ENCODE measurements at regions not wholly inside any gene's neighbourhood (a gene's known extent, or its start where the extent isn't known, plus 50 kb on each side); places are given as distances from the start of the nearest gene placed in this dataset.

- no peak for TF ChIP-seq CTCF (optimal IDR thresholded peaks at IDR 0.05 in 1 of 3, IDR thresholded peaks at IDR 0.05 in 1 of 3, conservative IDR thresholded peaks at IDR 0.05 in 1 of 3; ENCODE audit: extremely low read depth in 1 of 3, insufficient read depth in 2 of 3, low read length in 3 of 3)
- TF ChIP-seq EZH2 (IDR thresholded peaks at IDR 0.05; ENCODE audit: low read length) = no peak
Observed at GRCh38 chr2:128978212-128978611, 659.5 kb upstream of the HS6ST1 start.
